ENCODE measurements at regions not wholly inside any gene's neighbourhood (a gene's known extent, or its start where the extent isn't known, plus 50 kb on each side); places are given as distances from the start of the nearest gene placed in this dataset.

- H3K9me3 ChIP-seq (ENCODE audit: control insufficient read depth in 4 of 4, insufficient read depth in 3 of 4, low read length in 3 of 4) = peaks cover 0 to 9% (median 4%) of the 10 kb centered on the region in 4 donors
- WGBS, 2 donors = 79 to 83% methylated on average over 30 of the region's 30 CpGs
- H3K4me1 ChIP-seq (ENCODE audit: control insufficient read depth in 5 of 5, insufficient read depth in 5 of 5, low read length in 5 of 5) = peaks cover 0 to 3% (median 0%) of the 10 kb centered on the region in 5 donors
- TF ChIP-seq CTCF (IDR thresholded peaks at IDR 0.05; ENCODE audit: control extremely low read depth, extremely low read depth) = no peak
- H3K27me3 ChIP-seq (ENCODE audit: control insufficient read depth in 3 of 3, insufficient read depth in 3 of 3, low read length in 2 of 3) = peaks cover 0 to 3% (median 0%) of the 10 kb centered on the region in 3 donors
- no peak overlapping the region for H3K27ac ChIP-seq (ENCODE audit: low read depth in 1 of 2, low read length in 1 of 2)
- no peaks in the 10 kb centered on the region for H3K36me3 ChIP-seq (ENCODE audit: control insufficient read depth in 4 of 4, insufficient read depth in 4 of 4, low read length in 4 of 4)
- DNase-seq = no peak
- no peak overlapping the region for H3K4me3 ChIP-seq
- H3K9ac ChIP-seq (ENCODE audit: insufficient read depth in 1 of 2, low read length in 2 of 2) = no peak overlapping the region
- no peak for ATAC-seq (ENCODE audit: insufficient read depth, low FRiP score)
Measured at GRCh38 chr14:94907626-94908261, 137.8 kb upstream of the GSC start.

DNA sequence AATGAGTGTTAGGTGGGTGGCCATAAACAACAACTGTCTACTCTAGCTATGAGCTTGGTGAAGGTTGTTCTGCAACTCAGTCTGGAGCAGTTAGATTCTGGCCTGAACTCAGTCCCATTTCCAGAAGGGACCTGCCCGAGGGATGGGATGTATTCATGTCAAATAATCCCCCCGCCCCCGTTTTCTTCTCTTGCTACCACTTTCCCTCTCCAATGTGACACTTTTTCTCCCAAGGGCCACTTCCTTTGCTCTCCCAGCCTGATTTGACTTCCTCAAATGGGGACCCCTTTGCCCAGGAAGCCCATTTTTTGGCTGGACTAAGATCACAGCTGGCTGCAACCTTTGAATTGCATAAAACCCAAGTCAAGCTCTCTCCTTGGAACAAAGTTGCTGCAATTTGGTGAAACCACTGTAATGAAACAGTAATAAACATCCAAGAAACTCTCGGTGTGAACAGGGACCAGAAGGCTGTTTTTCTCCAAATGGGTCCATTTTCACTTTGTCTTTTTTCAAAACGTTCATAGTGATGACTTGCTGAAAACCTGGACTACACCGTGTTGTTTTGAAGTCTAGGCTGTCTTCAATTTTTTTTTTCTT lies 137.2 kb upstream of the GSC start:
- Histone ChIP-seq H3K27ac (ENCODE audit: low read depth in 1 of 2, low read length in 1 of 2) (no peak overlapping the region), H3K36me3 (ENCODE audit: control insufficient read depth in 4 of 4, insufficient read depth in 4 of 4, low read length in 4 of 4) (no peaks in the 10 kb centered on the region), H3K9me3 (ENCODE audit: control insufficient read depth in 4 of 4, insufficient read depth in 3 of 4, low read length in 3 of 4) (peaks cover 0 to 9% (median 4%) of the 10 kb centered on the region in 4 donors), H3K4me3 (no peak overlapping the region), H3K4me1 (ENCODE audit: control insufficient read depth in 5 of 5, insufficient read depth in 5 of 5, low read length in 5 of 5) (peaks cover 0 to 3% (median 0%) of the 10 kb centered on the region in 5 donors), H3K9ac (ENCODE audit: insufficient read depth in 1 of 2, low read length in 2 of 2) (no peak overlapping the region), H3K27me3 (ENCODE audit: control insufficient read depth in 3 of 3, insufficient read depth in 3 of 3, low read length in 2 of 3) (peaks cover 0 to 3% (median 0%) of the 10 kb centered on the region in 3 donors)
- DNase-seq (no peak), ATAC-seq (ENCODE audit: insufficient read depth, low FRiP score) (no peak)
- no peak for TF ChIP-seq CTCF (IDR thresholded peaks at IDR 0.05; ENCODE audit: control extremely low read depth, extremely low read depth)
- WGBS, 2 donors = 72 to 81% methylated on average over 6 of the region's 6 CpGs

DNA sequence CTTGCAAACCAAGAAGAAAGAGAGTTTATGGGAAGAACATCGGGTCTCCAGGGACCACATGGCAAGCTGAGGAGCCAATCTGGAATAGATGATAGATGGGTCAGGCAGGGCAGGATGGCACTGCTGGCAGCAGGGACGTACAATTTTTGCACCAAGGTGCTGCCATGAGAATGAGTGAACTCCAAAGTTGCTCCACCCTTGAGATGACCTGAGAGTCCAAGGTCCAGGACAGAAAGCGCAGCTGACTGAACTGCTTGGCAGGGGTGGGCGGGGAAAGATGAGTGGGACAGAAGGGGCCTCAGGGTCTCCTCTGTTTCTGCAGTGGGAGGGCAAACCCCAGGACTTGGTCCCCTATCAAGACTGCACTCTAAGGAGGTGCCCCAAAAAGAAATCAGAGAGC lies 136.7 kb upstream of the GSC start:
- TF ChIP-seq CTCF (IDR thresholded peaks at IDR 0.05; ENCODE audit: control extremely low read depth, extremely low read depth) = no peak
- Histone ChIP-seq H3K9me3 (ENCODE audit: control insufficient read depth in 4 of 4, insufficient read depth in 3 of 4, low read length in 3 of 4) (peaks cover 0 to 9% (median 3%) of the 10 kb centered on the region in 4 donors), H3K9ac (ENCODE audit: insufficient read depth in 1 of 2, low read length in 2 of 2) (no peak overlapping the region), H3K4me3 (no peak overlapping the region), H3K4me1 (ENCODE audit: control insufficient read depth in 5 of 5, insufficient read depth in 5 of 5, low read length in 5 of 5) (peaks cover 0 to 3% (median 0%) of the 10 kb centered on the region in 5 donors), H3K27ac (ENCODE audit: low read depth in 1 of 2, low read length in 1 of 2) (no peak overlapping the region), H3K36me3 (ENCODE audit: control insufficient read depth in 4 of 4, insufficient read depth in 4 of 4, low read length in 4 of 4) (no peaks in the 10 kb centered on the region), H3K27me3 (ENCODE audit: control insufficient read depth in 3 of 3, insufficient read depth in 3 of 3, low read length in 2 of 3) (peaks cover 0 to 3% (median 0%) of the 10 kb centered on the region in 3 donors)
- 92 to 93% methylated on average over 4 of the region's 4 CpGs for WGBS, 2 donors
- ATAC-seq (ENCODE audit: insufficient read depth, low FRiP score) = no peak
- no peak for DNase-seq
